ENCODE measurements at regions not wholly inside any gene's neighbourhood (a gene's known extent, or its start where the extent isn't known, plus 50 kb on each side); places are given as distances from the start of the nearest gene placed in this dataset.

GRCh38 chr2:208549546-208550158 lies 143.1 kb downstream of the PTH2R start:
- no peak overlapping the region for H2AK5ac ChIP-seq (ENCODE audit: insufficient read length, low read length)
- no peak overlapping the region for H3T11ph ChIP-seq (ENCODE audit: low read length)
- Mint-ChIP-seq H3K4me3 (no peak overlapping the region), H3K9me3 (peaks cover 4 to 6% of the 10 kb centered on the region in 2 experiments; a peak in 3 of 5 replicates), H3K36me3 (ENCODE audit: insufficient read depth in 1 of 3, low read depth in 3 of 3) (no peaks in the 10 kb centered on the region; a peak in 2 of 7 replicates), H3K27me3 (ENCODE audit: low read depth) (no peaks in the 10 kb centered on the region), H3K27ac (no peak overlapping the region), H3K4me1 (peaks cover 3% of the 10 kb centered on the region in 2 experiments; a peak in 3 of 4 replicates)
- H3K4me2 ChIP-seq (ENCODE audit: insufficient read depth, insufficient read length, low read length): no peak overlapping the region
- no peak overlapping the region for H2BK12ac ChIP-seq (ENCODE audit: insufficient read length, low read depth, low read length)
- no peaks in the 10 kb centered on the region for H3K9me3 ChIP-seq (ENCODE audit: control insufficient read depth, low read depth, low read length)
- H2BK5ac ChIP-seq (ENCODE audit: insufficient read length, low read length): no peak overlapping the region
- H4K5ac ChIP-seq (ENCODE audit: insufficient read length, low read depth, low read length): no peak overlapping the region
- H3K79me1 ChIP-seq (ENCODE audit: insufficient read depth, low read depth, low read length, poor library complexity, severe bottlenecking): no peaks in the 10 kb centered on the region
- no peaks in the 10 kb centered on the region for H3K79me2 ChIP-seq (ENCODE audit: insufficient read depth, low read length)
- no peaks in the 10 kb centered on the region for H4K20me1 ChIP-seq (ENCODE audit: control insufficient read depth, insufficient read depth, insufficient read length)
- no peak for TF ChIP-seq CTCF (conservative IDR thresholded peaks at IDR 0.05)
- H3K23ac ChIP-seq (ENCODE audit: insufficient read length, low read depth, low read length): no peak overlapping the region
- H3K23me2 ChIP-seq (ENCODE audit: insufficient read length, low read depth, low read length, poor library complexity, severe bottlenecking): no peaks in the 10 kb centered on the region
- DNase-seq: no peak
- no peak overlapping the region for H3K14ac ChIP-seq (ENCODE audit: insufficient read depth, low read length)
- H4K8ac ChIP-seq (replicated peaks; ENCODE audit: insufficient read length, low read depth, low read length): no peak overlapping the region
- no peak overlapping the region for H2AFZ ChIP-seq (ENCODE audit: low read length)
- no peak overlapping the region for H2BK120ac ChIP-seq (ENCODE audit: low read depth, low read length, poor library complexity, severe bottlenecking)
- no peak overlapping the region for H3K18ac ChIP-seq (ENCODE audit: insufficient read length, low read depth, low read length)
- no CpG with 5 or more reads among the region's 1 CpG for WGBS (ENCODE audit: extremely low coverage, insufficient read length, low lambda C conversion rate)
- H3K4ac ChIP-seq (ENCODE audit: low read depth, low read length): no peak overlapping the region
- H3K56ac ChIP-seq (ENCODE audit: insufficient read length, low read depth, low read length): no peak overlapping the region
- no peaks in the 10 kb centered on the region for H3K27me3 ChIP-seq (ENCODE audit: insufficient read depth, low read length)
- H2BK15ac ChIP-seq (ENCODE audit: low read depth, low read length): no peak overlapping the region
- H3K27ac ChIP-seq (ENCODE audit: insufficient read length, low read depth, low read length): no peak overlapping the region
- no peak overlapping the region for H4K91ac ChIP-seq (ENCODE audit: insufficient read length, low read depth, low read length)
- H2BK20ac ChIP-seq (ENCODE audit: low read depth, low read length, poor library complexity, severe bottlenecking): no peak overlapping the region
- no peak overlapping the region for H3K9ac ChIP-seq (ENCODE audit: extremely low read depth, insufficient read length, low read length)
- no peaks in the 10 kb centered on the region for H3K4me1 ChIP-seq (ENCODE audit: insufficient read depth, low read length)

Data from H9 (cell line).